ENCODE measurements at regions not wholly inside any gene's neighbourhood (a gene's known extent, or its start where the extent isn't known, plus 50 kb on each side); places are given as distances from the start of the nearest gene placed in this dataset.

DNA sequence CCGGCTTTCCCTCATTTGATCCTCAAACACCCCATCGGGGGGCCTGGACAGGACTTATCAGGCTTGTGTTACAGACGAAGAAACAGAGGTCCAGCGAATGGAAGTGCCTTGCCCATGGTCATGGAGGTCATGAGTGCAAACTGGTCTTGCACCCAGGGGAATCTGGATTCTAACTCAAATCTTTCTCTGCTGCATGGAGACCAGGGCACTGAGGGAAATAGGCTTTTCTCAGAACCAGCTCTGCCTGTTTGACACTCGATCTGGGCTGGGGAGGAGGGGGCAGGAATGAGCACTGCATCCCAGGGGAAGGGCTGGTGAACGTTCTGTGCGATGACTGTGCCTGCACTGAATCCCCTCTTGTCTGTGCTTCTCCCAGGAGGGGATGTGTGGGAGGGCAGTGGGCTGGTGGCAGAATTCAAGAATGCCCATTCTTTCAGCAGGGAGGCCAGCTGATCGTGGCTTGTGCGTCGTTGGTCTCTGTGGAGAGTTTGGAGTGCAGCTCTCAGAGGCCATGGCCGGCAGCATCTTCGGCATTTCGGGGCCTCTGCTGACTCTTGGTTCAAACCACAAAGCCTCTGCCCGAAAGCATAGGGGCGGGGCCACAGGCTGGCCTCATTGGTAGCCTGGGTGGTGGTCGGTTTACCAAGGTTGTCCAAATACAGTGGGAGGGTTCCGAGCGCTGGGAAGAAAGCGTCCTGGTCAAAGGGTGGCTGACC lies 171.6 kb downstream of the DDX1 start:
- TF ChIP-seq, protein P1, sequence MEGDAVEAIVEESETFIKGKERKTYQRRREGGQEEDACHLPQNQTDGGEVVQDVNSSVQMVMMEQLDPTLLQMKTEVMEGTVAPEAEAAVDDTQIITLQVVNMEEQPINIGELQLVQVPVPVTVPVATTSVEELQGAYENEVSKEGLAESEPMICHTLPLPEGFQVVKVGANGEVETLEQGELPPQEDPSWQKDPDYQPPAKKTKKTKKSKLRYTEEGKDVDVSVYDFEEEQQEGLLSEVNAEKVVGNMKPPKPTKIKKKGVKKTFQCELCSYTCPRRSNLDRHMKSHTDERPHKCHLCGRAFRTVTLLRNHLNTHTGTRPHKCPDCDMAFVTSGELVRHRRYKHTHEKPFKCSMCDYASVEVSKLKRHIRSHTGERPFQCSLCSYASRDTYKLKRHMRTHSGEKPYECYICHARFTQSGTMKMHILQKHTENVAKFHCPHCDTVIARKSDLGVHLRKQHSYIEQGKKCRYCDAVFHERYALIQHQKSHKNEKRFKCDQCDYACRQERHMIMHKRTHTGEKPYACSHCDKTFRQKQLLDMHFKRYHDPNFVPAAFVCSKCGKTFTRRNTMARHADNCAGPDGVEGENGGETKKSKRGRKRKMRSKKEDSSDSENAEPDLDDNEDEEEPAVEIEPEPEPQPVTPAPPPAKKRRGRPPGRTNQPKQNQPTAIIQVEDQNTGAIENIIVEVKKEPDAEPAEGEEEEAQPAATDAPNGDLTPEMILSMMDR (IDR thresholded peaks at IDR 0.05), result no peak
- TF ChIP-seq POLR2A (IDR thresholded peaks at IDR 0.05) (no peak), POLR2AphosphoS5 (IDR thresholded peaks at IDR 0.05) (no peak), EP300 (IDR thresholded peaks at IDR 0.05) (no peak)

Data from sigmoid colon (tissue), 4 donors.